Body of pancreas (tissue), 4 donors: ENCODE measurements at regions not wholly inside any gene's neighbourhood (a gene's known extent, or its start where the extent isn't known, plus 50 kb on each side); places are given as distances from the start of the nearest gene placed in this dataset.
A peak's percentile ranks its signal among the peaks of the same experiment; 100 is the strongest.

Experiments
- ATAC-seq: fragments of 150-250 bp; one replicate; pipeline ENCODE4 v1.9.1; 2016
- DNase-seq, 4 donors: peaks; one replicate each; pipeline ENCODE4 v3.0.0-alpha.2; 2019
- H3K27ac ChIP-seq, 4 donors: fragments of 200-600 bp; sonication (generic); 1 replicate in 3 of 4; 2 replicates in 1 of 4; pipeline versions ENCODE4 v1.5.1 to v1.6.1; 2016 to 2019; ENCODE audit warnings: mild to moderate bottlenecking in 1 of 4, mixed read lengths in 1 of 4, moderate library complexity in 1 of 4
- H3K27me3 ChIP-seq, 2 donors: fragments of 200-600 bp; sonication (generic); one replicate each; pipeline ENCODE4 v1.6.0; 2016; ENCODE audit warnings: mild to moderate bottlenecking in 1 of 2
- H3K36me3 ChIP-seq, 2 donors: fragments of 200-600 bp; sonication (generic); replicated peaks in 1 of 2; 2 replicates each; pipeline ENCODE4 v1.5.1; 2016; ENCODE audit warnings: low read depth in 2 of 2; ENCODE audit not compliant: insufficient read depth in 1 of 2
- H3K4me1 ChIP-seq: fragments of 200-600 bp; sonication (generic); one replicate; pipeline ENCODE4 v1.6.0; 2016
- H3K4me3 ChIP-seq, 2 donors: fragments of 200-600 bp; sonication (generic); 1 replicate in 1 of 2; 2 replicates in 1 of 2; pipeline ENCODE4 v1.5.1; 2016 to 2019
- H3K9me3 ChIP-seq, 3 donors: fragments of 200-600 bp; sonication (generic); 1 replicate in 2 of 3; 2 replicates in 1 of 3; pipeline ENCODE4 v1.5.1; 2016
- POLR2A ChIP-seq, 3 donors: fragments of 450-650 bp; IDR thresholded peaks; one replicate each; pipeline ENCODE4 v1.6.1; 2016; ENCODE audit warnings: antibody characterized with exemption in 3 of 3, mild to moderate bottlenecking in 2 of 3
- WGBS, 2 donors: methylation state at CpG; one replicate each; pipeline ENCODE4 v1.1.5; 2017; 5-methylcytosine and 5-hydroxymethylcytosine counted together
- intact Hi-C: fragments of 100-400 bp; cut with DNase I; formaldehyde crosslinking; loops from one replicate; pipeline ENCODE4 v1.15.1; 2023
- TF ChIP-seq, protein P1 (sequence below), 7 experiments: fragments of 450-650 bp in 4 of 7; fragments of 200-600 bp in 3 of 7; sonication (generic) in 3 of 7; IDR thresholded peaks; one replicate each; pipeline ENCODE4 v1.5.1; 2016 to 2019; ENCODE audit warnings: antibody characterized with exemption in 7 of 7

DNA sequence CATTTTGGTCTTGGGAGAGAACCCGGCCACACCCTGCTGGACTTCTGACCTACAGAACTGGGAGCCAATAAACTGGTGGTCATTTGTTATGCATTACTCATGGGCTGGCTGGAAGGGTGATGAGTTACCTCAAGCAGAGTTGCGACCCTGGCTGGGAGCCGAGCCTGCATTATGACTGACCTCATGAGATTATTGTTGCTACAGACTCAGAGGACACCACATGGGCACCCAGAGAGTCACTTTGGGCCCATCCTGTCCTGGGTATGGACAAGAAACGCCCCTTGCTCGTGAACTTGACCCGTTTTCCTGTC is 531.7 kb downstream of the TBC1D22A start:
- Histone ChIP-seq H3K36me3 (no peaks in the 10 kb centered on the region), H3K27me3 (no peaks in the 10 kb centered on the region), H3K27ac (no peak overlapping the region), H3K4me1 (no peaks in the 10 kb centered on the region), H3K9me3 (no peaks in the 10 kb centered on the region), H3K4me3 (no peak overlapping the region)
- WGBS, 2 donors, result 42 to 56% methylated on average over 5 of the region's 6 CpGs
- DNase-seq, result peak in 1 of 4 donors; percentile 6
- TF ChIP-seq, protein P1, sequence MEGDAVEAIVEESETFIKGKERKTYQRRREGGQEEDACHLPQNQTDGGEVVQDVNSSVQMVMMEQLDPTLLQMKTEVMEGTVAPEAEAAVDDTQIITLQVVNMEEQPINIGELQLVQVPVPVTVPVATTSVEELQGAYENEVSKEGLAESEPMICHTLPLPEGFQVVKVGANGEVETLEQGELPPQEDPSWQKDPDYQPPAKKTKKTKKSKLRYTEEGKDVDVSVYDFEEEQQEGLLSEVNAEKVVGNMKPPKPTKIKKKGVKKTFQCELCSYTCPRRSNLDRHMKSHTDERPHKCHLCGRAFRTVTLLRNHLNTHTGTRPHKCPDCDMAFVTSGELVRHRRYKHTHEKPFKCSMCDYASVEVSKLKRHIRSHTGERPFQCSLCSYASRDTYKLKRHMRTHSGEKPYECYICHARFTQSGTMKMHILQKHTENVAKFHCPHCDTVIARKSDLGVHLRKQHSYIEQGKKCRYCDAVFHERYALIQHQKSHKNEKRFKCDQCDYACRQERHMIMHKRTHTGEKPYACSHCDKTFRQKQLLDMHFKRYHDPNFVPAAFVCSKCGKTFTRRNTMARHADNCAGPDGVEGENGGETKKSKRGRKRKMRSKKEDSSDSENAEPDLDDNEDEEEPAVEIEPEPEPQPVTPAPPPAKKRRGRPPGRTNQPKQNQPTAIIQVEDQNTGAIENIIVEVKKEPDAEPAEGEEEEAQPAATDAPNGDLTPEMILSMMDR (IDR thresholded peaks at IDR 0.05), result no peak
- no peak for TF ChIP-seq POLR2A (IDR thresholded peaks at IDR 0.05)
- ATAC-seq, result no peak
- intact Hi-C loops, result no loop called here

DNA sequence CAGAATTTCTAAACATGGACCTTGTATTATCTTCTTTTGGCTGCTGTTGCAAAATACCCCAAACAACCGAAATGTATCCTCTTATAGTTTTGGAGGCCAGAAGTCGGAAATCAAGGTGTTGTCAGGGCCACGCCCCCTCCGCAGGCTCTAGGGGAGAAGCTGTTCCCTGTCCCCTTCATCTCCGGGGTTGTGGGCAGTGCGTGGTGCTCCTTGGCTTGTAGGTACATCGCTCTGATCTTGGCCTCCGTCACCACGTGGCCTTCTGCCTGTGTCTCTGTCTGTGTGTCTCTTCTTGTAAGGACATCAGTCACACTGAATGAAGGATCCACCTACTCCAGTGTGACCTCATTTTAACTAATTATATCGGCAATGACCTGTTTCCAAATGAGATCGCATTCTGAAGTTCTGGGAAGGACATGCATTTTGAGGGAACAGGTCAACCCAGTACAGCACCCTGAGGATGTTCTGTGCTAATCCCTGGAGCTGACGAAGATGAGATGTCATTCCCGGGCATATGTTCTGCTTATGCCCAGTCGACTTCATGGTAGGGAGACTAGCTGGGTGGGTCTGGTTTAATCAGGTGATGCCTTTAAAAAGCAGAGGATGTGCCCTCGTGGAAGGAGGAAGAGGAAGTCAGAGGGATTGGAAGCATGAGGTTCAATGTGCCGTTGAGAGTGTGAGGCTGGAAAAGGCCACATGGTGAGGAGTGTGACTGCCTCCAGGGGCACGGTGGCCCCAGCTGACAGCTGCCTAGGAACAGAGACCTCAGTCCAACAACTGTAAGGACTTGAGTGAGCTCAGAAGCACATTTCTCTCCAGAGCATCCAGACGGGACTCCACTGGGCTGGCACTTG is 531.1 kb downstream of the TBC1D22A start:
- Histone ChIP-seq H3K27me3 (no peaks in the 10 kb centered on the region), H3K4me1 (no peaks in the 10 kb centered on the region), H3K4me3 (no peak overlapping the region), H3K9me3 (no peaks in the 10 kb centered on the region), H3K27ac (no peak overlapping the region), H3K36me3 (no peaks in the 10 kb centered on the region)
- TF ChIP-seq, protein P1 (IDR thresholded peaks at IDR 0.05), result no peak
- no peak for TF ChIP-seq POLR2A (IDR thresholded peaks at IDR 0.05)
- 71 to 74% methylated on average over 17 to 18 of the region's 18 CpGs for WGBS, 2 donors
- intact Hi-C loops, result no loop called here
- peak in 1 of 4 donors; percentile 5 for DNase-seq
- ATAC-seq, result no peak

DNA sequence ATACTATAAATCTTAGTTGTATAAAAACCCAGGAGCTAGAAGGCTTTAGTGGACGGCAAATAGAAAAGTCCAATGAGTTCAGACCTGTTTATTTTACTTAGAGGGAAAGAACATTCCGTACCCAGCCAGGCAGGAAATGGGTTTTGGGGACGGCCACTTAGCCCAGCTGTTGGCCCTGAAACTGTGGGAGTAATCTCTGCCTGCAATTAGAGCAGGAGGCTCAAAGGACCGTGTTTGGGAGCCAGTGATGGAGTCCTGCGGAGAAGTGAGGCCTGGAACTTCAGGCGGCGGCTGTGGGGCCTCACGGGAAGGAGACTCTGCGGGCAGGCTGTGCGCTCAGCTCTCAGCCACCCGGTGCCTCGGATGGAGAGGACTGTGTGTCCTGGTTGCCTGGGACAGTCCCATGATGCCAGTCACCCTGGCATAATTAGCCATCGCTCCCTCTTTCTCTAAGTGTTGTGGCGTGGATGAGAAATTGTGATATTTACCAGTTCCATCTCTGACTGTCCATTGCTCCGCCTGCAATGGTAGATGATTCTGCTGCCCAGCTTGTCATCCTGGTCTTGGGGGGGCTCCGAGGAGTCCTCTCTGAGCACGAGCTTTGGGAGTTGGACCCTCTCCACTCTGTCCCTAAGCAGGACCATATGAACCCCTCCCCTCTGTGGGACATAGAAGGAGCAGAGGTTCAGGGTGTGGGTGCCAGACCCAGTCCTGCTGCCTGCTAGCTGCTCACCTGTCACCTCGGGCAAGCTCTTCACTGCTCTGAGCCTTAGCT is 530.3 kb downstream of the TBC1D22A start:
- peak; percentile 12 for ATAC-seq
- WGBS, 2 donors, result 63 to 71% methylated on average over 14 to 18 of the region's 18 CpGs
- no peaks in the 10 kb centered on the region for H3K9me3 ChIP-seq

DNA sequence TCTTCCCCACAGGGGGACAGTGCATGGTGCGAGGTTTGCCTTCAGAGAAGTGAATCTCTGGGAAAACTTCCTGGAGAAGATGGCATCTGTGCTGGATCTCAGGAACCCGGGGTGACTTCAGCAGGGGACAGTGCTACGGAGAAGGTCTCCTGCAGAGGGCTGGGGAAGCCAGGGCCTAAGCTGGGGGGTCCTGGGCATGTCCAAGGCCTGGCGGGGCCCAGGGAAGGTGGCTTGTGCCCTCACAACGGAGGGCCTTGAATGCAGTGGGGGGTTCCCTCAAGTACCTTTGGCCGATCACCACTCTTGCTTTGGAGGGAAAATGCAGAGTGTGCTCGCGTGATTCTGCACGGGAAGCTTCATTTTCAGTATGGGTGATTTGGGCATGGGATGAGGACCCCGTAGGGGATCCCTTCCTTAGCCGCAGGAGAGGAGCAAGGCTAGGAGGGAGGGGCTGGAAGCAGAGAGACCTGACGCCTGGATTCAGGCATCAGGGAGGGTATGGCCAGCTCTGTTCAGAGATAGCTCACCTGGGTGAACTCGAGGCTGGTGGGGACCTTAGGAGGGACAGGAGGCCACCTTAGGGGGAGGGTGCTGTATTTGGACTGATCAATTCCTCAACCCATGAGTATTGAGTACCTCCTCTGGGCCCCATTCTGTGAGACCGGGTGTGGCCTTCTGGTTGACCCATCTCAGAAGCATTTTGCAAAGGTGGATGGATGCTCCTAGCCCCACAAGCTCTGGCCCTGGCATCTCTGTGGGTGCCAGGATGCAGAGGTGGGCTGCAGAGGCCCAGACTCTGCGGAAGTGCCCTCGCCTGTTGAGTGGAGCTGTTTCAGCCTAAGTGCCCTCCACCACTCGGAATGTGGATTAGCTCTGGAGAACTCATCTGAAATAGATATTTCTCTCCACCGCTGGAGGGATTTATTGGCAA is 529.4 kb downstream of the TBC1D22A start:
- Histone ChIP-seq H3K36me3 (no peaks in the 10 kb centered on the region), H3K4me1 (no peaks in the 10 kb centered on the region), H3K9me3 (no peaks in the 10 kb centered on the region), H3K4me3 (no peak overlapping the region), H3K27ac (no peak overlapping the region), H3K27me3 (no peaks in the 10 kb centered on the region)
- ATAC-seq, result no peak
- TF ChIP-seq, protein P1 (IDR thresholded peaks at IDR 0.05), result no peak
- no peak for TF ChIP-seq POLR2A (IDR thresholded peaks at IDR 0.05)
- intact Hi-C loops, result no loop called here
- DNase-seq, result peak in 1 of 4 donors; percentile 4
- WGBS, 2 donors, result 73 to 77% methylated on average over 13 to 17 of the region's 18 CpGs

More for the DNA sequence above, 530.3 kb downstream of the TBC1D22A start:
- Histone ChIP-seq H3K27ac (no peak overlapping the region), H3K4me1 (no peaks in the 10 kb centered on the region), H3K27me3 (no peaks in the 10 kb centered on the region), H3K4me3 (no peak overlapping the region), H3K36me3 (no peaks in the 10 kb centered on the region)
- DNase-seq, result peak in 1 of 4 donors; percentile 4
- TF ChIP-seq, protein P1 (IDR thresholded peaks at IDR 0.05), result no peak
- no peak for TF ChIP-seq POLR2A (IDR thresholded peaks at IDR 0.05)
- intact Hi-C loops, result no loop called here
